Esophagus squamous epithelium (tissue), 5 donors: ENCODE measurements at regions not wholly inside any gene's neighbourhood (a gene's known extent, or its start where the extent isn't known, plus 50 kb on each side); places are given as distances from the start of the nearest gene placed in this dataset.

ENCODE experiments used
- DNase-seq: peaks from one replicate; lab custom pipeline; 2025; lab: John Stamatoyannopoulos, UW
- H3K27ac ChIP-seq, 4 donors: fragments of 200-600 bp; sonication (generic); one replicate each; pipeline ENCODE4 v1.5.1; 2016 to 2019; ENCODE audit warnings: mild to moderate bottlenecking in 1 of 4
- H3K27me3 ChIP-seq, 4 donors: fragments of 200-600 bp; sonication (generic); 1 replicate in 3 of 4; 2 replicates in 1 of 4; pipeline versions ENCODE4 v1.5.1 to v1.6.0; 2017 to 2021; ENCODE audit warnings: antibody characterized with exemption in 1 of 4
- H3K36me3 ChIP-seq, 3 donors: fragments of 200-600 bp; sonication (generic); one replicate each; pipeline ENCODE4 v1.5.1; 2016 to 2019
- H3K4me1 ChIP-seq, 3 donors: fragments of 200-600 bp; sonication (generic); one replicate each; pipeline ENCODE4 v1.5.1; 2017 to 2019
- H3K4me3 ChIP-seq, 4 donors: fragments of 200-600 bp; sonication (generic); 1 replicate in 3 of 4; 2 replicates in 1 of 4; pipeline ENCODE4 v1.5.1; 2016 to 2019; ENCODE audit warnings: mild to moderate bottlenecking in 2 of 4, moderate library complexity in 1 of 4
- H3K9me3 ChIP-seq, 3 donors: fragments of 200-600 bp; sonication (generic); one replicate each; pipeline ENCODE4 v1.5.1; 2016 to 2019
- CTCF ChIP-seq, 6 experiments: fragments of 450-650 bp in 4 of 6; fragments of 200-600 bp in 2 of 6; sonication (generic) in 2 of 6; IDR thresholded peaks; one replicate each; pipeline ENCODE4 v1.5.1; 2016 to 2019; ENCODE audit warnings: antibody characterized with exemption in 6 of 6, mild to moderate bottlenecking in 4 of 6, moderate library complexity in 4 of 6
- POLR2A ChIP-seq, 4 donors: fragments of 450-650 bp; IDR thresholded peaks; one replicate each; pipeline ENCODE4 v1.6.1; 2017; ENCODE audit warnings: antibody characterized with exemption in 4 of 4, mild to moderate bottlenecking in 4 of 4, moderate library complexity in 3 of 4
- WGBS, 2 donors: methylation state at CpG; one replicate each; pipeline ENCODE4 v1.1.5; 2018; 5-methylcytosine and 5-hydroxymethylcytosine counted together
- intact Hi-C: fragments of 100-400 bp; cut with DNase I; formaldehyde crosslinking; loops from one replicate; pipeline ENCODE4 v1.15.0; 2022
- donor health status: DM: yes; HTN: yes; CAD: no.

DNA sequence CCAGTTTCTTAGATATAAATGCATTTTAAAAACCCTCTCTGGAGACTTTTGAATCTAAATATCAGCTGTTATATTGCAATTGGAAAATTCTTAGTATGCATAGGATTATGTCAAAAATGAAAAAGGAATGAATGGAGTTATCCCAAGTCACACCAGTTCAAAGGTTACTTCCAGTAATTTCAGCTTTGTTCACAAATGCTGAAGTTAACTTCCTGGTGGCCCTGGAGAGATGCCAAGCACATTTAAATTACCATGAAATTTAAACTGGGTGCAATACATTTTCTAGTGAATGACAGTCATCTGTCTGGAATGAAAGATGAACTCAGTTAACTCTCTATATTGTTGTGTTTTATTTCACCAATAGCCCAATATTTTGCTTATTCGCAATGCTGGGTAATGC, 753.9 kb downstream of the SUCLG1 start:
- H3K4me1 ChIP-seq = no peaks in the 10 kb centered on the region
- no peak for TF ChIP-seq CTCF (IDR thresholded peaks at IDR 0.05)
- no peak for TF ChIP-seq POLR2A (IDR thresholded peaks at IDR 0.05)
- no peaks in the 10 kb centered on the region for H3K27me3 ChIP-seq
- DNase-seq = no peak
- no peak overlapping the region for H3K4me3 ChIP-seq
- WGBS, 2 donors = 79 to 93% methylated on average over 1 of the region's 1 CpG
- no peaks in the 10 kb centered on the region for H3K9me3 ChIP-seq
- H3K27ac ChIP-seq = no peak overlapping the region
- no peaks in the 10 kb centered on the region for H3K36me3 ChIP-seq
- intact Hi-C loops = no loop called here

- Histone ChIP-seq H3K9me3 (no peaks in the 10 kb centered on the region), H3K27ac (no peak overlapping the region), H3K4me3 (no peak overlapping the region), H3K36me3 (no peaks in the 10 kb centered on the region), H3K27me3 (no peaks in the 10 kb centered on the region), H3K4me1 (no peaks in the 10 kb centered on the region)
- intact Hi-C loops = no loop called here
- 51 to 63% methylated on average over 1 of the region's 1 CpG for WGBS, 2 donors
- no peak for DNase-seq
- TF ChIP-seq CTCF (IDR thresholded peaks at IDR 0.05) (no peak), POLR2A (IDR thresholded peaks at IDR 0.05) (no peak)
Measured at GRCh38 chr2:83703598-83703997, 755.5 kb downstream of the SUCLG1 start.

DNA sequence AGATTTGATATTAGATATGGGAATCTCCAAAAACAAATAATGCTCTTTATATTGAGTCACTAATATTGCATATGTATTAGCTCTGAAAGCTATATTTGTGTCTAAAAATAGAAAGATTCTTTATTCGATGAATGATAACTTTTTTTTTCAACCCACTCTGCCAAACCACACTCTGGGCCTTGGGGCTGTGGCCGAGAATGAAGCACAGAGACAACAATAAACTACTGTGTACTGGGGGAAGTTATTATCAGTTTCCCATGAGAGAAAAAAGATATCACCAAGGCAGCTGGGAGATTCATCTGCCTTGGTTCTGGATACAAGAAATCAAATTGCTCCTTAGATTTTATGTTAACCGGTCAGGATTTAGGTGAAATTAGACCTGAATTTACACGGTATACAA, 762.2 kb downstream of the SUCLG1 start:
- no peak for TF ChIP-seq CTCF (IDR thresholded peaks at IDR 0.05)
- TF ChIP-seq POLR2A (IDR thresholded peaks at IDR 0.05) = no peak
- no peak overlapping the region for H3K27ac ChIP-seq
- no peaks in the 10 kb centered on the region for H3K36me3 ChIP-seq
- WGBS, 2 donors = 62 to 68% methylated on average over 4 of the region's 4 CpGs
- H3K9me3 ChIP-seq = no peaks in the 10 kb centered on the region
- H3K4me3 ChIP-seq = no peak overlapping the region
- H3K4me1 ChIP-seq = no peaks in the 10 kb centered on the region
- DNase-seq = no peak
- H3K27me3 ChIP-seq = no peaks in the 10 kb centered on the region
- intact Hi-C loops = no loop called here

DNA sequence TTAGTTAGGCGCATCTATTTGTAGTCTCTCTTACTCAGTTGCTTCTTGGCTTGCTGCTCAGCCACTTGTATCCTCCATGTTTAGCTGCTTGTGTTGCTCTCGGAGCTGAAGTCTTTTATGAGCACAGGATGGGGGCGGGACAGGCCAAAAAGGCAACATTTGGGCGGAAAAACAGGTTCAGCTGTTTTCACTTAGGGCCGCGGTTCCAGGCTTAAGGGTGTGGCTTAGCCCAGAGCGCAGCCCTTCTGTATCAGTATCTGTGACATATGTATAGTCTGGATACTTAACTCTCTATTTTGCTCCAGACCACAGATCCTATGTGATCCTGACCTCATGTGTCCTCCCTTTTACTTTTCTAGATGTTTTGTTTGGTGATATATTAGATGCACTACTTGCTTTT, 763.5 kb downstream of the SUCLG1 start:
- intact Hi-C loops = no loop called here
- WGBS, 2 donors = 65 to 82% methylated on average over 7 of the region's 7 CpGs

GRCh38 chr2:83695037-83695436, 764.0 kb downstream of the SUCLG1 start:
- Histone ChIP-seq H3K36me3 (no peaks in the 10 kb centered on the region), H3K27ac (no peak overlapping the region), H3K4me1 (no peaks in the 10 kb centered on the region), H3K4me3 (no peak overlapping the region), H3K9me3 (no peaks in the 10 kb centered on the region), H3K27me3 (no peaks in the 10 kb centered on the region)
- DNase-seq = no peak
- intact Hi-C loops = no loop called here
- 88 to 89% methylated on average over 8 to 12 of the region's 13 CpGs for WGBS, 2 donors
- TF ChIP-seq CTCF (IDR thresholded peaks at IDR 0.05) = no peak
- no peak for TF ChIP-seq POLR2A (IDR thresholded peaks at IDR 0.05)

More for the DNA sequence above, 763.5 kb downstream of the SUCLG1 start:
- Histone ChIP-seq H3K4me1 (no peaks in the 10 kb centered on the region), H3K27ac (no peak overlapping the region), H3K4me3 (no peak overlapping the region), H3K36me3 (no peaks in the 10 kb centered on the region), H3K27me3 (no peaks in the 10 kb centered on the region), H3K9me3 (no peaks in the 10 kb centered on the region)
- TF ChIP-seq CTCF (IDR thresholded peaks at IDR 0.05) (no peak), POLR2A (IDR thresholded peaks at IDR 0.05) (no peak)
- DNase-seq = no peak
